Pancreas (tissue), 10 donors: ENCODE measurements at regions not wholly inside any gene's neighbourhood (a gene's known extent, or its start where the extent isn't known, plus 50 kb on each side); places are given as distances from the start of the nearest gene placed in this dataset.

Experiments
- ATAC-seq, 4 donors: fragments of 200-7000 bp; cut with Tn5 transposase; one replicate each; pipeline versions ENCODE4 v1.8.0 to v1.9.1; 2020; ENCODE audit warnings: mild to moderate bottlenecking in 4 of 4, moderate library complexity in 4 of 4
- DNase-seq, 6 donors: peaks; one replicate each; pipeline ENCODE4 v3.0.0-alpha.2; 2020
- FAIRE-seq: peaks from 2 replicates; lab custom pipeline; 2012; peaks lifted over from hg19 to GRCh38; lab: Jason Lieb, UNC
- H3K27ac ChIP-seq, 4 donors: fragments of 200-600 bp; sonication (generic); 1 replicate in 3 of 4; 2 replicates in 1 of 4; pipeline versions ENCODE4 v1.5.0 to v1.8.0; 2020
- H3K27me3 ChIP-seq, 4 donors: fragments of 200-600 bp; one replicate each; pipeline ENCODE4 v1.8.0; 2021
- H3K36me3 ChIP-seq, 3 donors: fragments of 200-600 bp; sonication (generic) in 1 of 3; one replicate each; pipeline versions ENCODE4 v1.5.0 to v1.8.0; 2020 to 2021
- H3K4me1 ChIP-seq, 3 donors: fragments of 200-600 bp; one replicate each; pipeline ENCODE4 v1.8.0; 2021
- H3K4me3 ChIP-seq, 4 donors: fragments of 200-600 bp; sonication (generic) in 2 of 4; one replicate each; pipeline versions ENCODE4 v1.5.0 to v1.8.0; 2020 to 2021
- H3K9me3 ChIP-seq, 4 donors: fragments of 200-600 bp; one replicate each; pipeline ENCODE4 v1.8.0; 2021
- WGBS, 2 donors: extraction: QIAGEN DNeasy Blood & Tissue Kit; methylation state at CpG; one replicate each; pipeline ENCODE4 v1.1.7; 2013; 5-methylcytosine and 5-hydroxymethylcytosine counted together
- intact Hi-C, 3 donors: fragments of 100-400 bp; cut with DNase I; formaldehyde crosslinking; loops; one replicate each; pipeline versions ENCODE4 v1.11.1 to v1.14.2; 2022
- TF ChIP-seq, protein P1 (sequence below), 4 donors: fragments of 200-600 bp; sonication (generic) in 3 of 4; IDR thresholded peaks; one replicate each; pipeline versions ENCODE4 v1.5.0 to v1.8.0; 2021; ENCODE audit warnings: antibody characterized with exemption in 4 of 4
- donor health status: healthy with polysubstance abuse.
- donor health status: DM: no; HTN: no; CAD: no; lungs with moderate emphysema.
- donor health status: DM: no; HTN: no; CAD: no.
- donor health status: control.
- donor health status: control.
- donor health status: Bipolar disorder and iron deficiency.
- donor health status: DM: yes; HTN: yes; CAD: no.
- donor health status: DM: no; HTN: no; CAD: no.
- donor health status: DM: no; HTN: no; CAD: no.
- donor health status: DM: yes; HTN: yes; CAD: no.

DNA sequence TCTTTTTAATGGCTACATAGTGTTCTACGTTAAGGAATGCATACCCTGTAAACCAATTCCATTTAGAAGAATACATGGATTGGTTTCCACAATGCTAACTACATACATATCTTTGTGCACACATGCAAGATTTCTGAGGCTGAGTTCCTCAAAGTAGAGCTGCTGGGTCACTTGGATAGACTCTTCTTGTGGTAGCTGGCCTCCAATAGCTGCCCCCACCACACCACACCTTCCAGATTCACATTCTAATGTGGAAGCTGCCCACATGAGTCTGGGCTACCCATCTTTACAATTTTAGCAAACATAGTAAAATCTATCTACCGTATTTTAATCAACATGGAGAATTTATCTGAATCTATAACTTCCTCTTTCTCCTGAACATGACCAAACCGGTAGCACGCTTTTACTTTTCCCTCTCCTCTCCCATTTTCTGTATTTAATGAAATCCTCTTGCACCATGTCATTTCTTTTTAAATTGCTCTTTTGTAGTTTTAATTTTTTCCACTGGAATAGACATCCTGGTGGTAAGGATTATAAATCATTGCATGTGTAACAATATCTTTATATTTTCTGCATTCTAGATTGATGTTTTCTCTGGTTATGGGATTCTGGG is 74.7 kb upstream of the CITED2 start:
- Histone ChIP-seq H3K27ac (no peak overlapping the region), H3K9me3 (no peaks in the 10 kb centered on the region), H3K27me3 (no peaks in the 10 kb centered on the region), H3K4me3 (no peak overlapping the region), H3K36me3 (no peaks in the 10 kb centered on the region), H3K4me1 (peaks cover 4 to 8% (median 4%) of the 10 kb centered on the region in 3 donors)
- DNase-seq = no peak
- intact Hi-C loops = no loop called here
- WGBS, 2 donors = 83 to 87% methylated on average over 4 of the region's 4 CpGs
- ATAC-seq = no peak
- TF ChIP-seq, protein P1, sequence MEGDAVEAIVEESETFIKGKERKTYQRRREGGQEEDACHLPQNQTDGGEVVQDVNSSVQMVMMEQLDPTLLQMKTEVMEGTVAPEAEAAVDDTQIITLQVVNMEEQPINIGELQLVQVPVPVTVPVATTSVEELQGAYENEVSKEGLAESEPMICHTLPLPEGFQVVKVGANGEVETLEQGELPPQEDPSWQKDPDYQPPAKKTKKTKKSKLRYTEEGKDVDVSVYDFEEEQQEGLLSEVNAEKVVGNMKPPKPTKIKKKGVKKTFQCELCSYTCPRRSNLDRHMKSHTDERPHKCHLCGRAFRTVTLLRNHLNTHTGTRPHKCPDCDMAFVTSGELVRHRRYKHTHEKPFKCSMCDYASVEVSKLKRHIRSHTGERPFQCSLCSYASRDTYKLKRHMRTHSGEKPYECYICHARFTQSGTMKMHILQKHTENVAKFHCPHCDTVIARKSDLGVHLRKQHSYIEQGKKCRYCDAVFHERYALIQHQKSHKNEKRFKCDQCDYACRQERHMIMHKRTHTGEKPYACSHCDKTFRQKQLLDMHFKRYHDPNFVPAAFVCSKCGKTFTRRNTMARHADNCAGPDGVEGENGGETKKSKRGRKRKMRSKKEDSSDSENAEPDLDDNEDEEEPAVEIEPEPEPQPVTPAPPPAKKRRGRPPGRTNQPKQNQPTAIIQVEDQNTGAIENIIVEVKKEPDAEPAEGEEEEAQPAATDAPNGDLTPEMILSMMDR (IDR thresholded peaks at IDR 0.05) = no peak
- FAIRE-seq = no peak

DNA sequence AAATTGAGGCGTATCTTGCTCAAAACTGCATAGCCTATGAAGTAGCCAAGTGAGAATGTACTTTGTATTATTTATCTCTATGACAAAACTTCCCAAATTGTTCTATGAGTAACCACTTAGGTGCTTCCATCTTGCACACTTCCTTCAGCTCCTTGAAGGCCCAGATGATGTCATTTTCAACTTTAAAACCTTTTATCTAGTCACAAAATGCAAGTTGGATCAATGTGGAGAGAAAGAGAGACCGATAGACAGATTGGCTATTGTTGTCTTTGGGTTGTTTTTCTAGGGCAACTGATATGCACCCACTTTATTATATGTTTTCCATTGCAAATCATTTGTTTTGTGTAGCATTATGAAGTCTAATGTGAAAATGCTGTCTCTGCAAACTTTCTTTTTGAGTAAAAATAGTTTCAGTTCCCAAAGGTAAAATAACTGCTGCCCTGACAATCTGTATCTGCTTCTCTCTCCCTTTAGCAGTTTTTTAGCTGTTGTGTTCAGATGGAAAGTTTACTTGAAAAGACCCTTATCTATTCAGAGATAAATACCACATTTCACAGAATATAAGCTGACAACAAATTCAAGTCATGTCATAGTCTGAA is 73.7 kb upstream of the CITED2 start:
- FAIRE-seq (no peak), DNase-seq (no peak), ATAC-seq (no peak)
- Histone ChIP-seq H3K4me1 (peaks cover 4 to 8% (median 4%) of the 10 kb centered on the region in 3 donors), H3K36me3 (no peaks in the 10 kb centered on the region), H3K27ac (no peak overlapping the region), H3K9me3 (no peaks in the 10 kb centered on the region), H3K27me3 (no peaks in the 10 kb centered on the region), H3K4me3 (no peak overlapping the region)
- TF ChIP-seq, protein P1 (IDR thresholded peaks at IDR 0.05) = no peak
- 68 to 73% methylated on average over 2 of the region's 2 CpGs for WGBS, 2 donors
- intact Hi-C loops = no loop called here

DNA sequence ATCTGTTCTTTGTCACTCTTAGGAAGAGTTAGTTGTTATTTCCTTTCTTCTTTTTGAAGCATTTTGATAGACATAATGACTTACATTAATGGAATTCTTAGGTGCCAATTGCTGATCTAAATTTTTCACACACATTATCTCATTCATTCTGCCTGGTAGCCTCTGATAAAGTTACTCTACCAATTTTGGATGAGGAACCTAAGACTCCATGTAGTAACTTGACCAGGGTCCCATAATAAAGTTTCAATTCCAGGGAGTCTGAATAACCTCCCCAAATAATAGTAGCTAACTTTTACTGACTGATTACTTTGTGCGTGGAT is 73.2 kb upstream of the CITED2 start:
- ATAC-seq = no peak
- Histone ChIP-seq H3K4me3 (no peak overlapping the region), H3K27me3 (no peaks in the 10 kb centered on the region), H3K4me1 (peaks cover 4 to 8% (median 4%) of the 10 kb centered on the region in 3 donors), H3K36me3 (no peaks in the 10 kb centered on the region), H3K27ac (no peak overlapping the region), H3K9me3 (no peaks in the 10 kb centered on the region)
- intact Hi-C loops = no loop called here
- 94 to 96% methylated on average over 1 of the region's 1 CpG for WGBS, 2 donors
- DNase-seq = no peak
- TF ChIP-seq, protein P1 (IDR thresholded peaks at IDR 0.05) = no peak
- no peak for FAIRE-seq

DNA sequence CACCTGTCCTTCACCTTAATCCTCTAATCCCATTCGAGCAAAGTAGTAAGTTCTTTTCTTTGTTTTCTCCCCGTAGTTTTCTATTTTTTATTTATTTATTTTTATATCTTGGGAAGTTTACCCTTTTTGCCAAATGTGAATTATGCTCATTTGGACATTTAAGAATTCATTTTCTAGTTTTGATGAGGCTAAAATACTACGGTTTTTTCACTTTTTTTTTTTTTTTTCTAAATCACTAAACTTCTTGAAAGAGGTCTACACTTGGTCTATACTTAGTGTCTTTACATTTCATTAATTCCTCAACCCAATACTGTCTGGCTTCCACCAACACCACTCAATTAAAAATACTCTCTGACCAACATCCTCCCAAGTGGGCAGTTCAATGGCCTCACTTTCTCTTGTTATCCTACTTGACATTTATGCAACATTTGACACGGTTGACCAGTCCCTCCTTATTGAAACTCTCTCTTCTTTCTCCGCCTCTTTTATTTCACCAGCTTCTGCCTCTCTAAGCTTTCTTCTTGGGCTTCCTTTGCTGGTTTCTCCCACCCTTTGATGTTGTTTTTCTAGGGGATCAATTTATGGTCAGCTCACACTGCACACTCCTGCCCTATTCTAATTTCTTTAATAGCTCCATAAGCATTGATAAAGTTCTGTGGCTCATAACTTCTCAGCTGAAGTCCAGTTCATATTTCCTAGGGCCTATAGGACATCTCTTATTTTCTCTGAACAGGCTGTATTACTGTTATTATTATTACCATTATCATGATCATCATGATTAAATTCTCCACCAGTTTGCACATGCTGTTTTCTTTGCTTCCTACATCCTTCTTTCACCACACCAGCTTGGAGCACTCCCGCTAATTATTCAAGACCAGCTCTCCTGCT is 72.6 kb upstream of the CITED2 start:
- Histone ChIP-seq H3K27ac (no peak overlapping the region), H3K27me3 (no peaks in the 10 kb centered on the region), H3K9me3 (no peaks in the 10 kb centered on the region), H3K4me1 (peaks cover 4 to 8% (median 4%) of the 10 kb centered on the region in 3 donors), H3K4me3 (no peak overlapping the region), H3K36me3 (no peaks in the 10 kb centered on the region)
- no peak for ATAC-seq
- intact Hi-C loops = no loop called here
- WGBS, 2 donors = 93 to 94% methylated on average over 6 of the region's 6 CpGs
- FAIRE-seq = no peak
- TF ChIP-seq, protein P1 (IDR thresholded peaks at IDR 0.05) = no peak
- DNase-seq = no peak
